Ovary (tissue), 7 donors: ENCODE measurements at regions not wholly inside any gene's neighbourhood (a gene's known extent, or its start where the extent isn't known, plus 50 kb on each side); places are given as distances from the start of the nearest gene placed in this dataset.

ENCODE experiments used
- DNase-seq, 5 donors: peaks; one replicate each; pipeline ENCODE4 v3.0.0-alpha.2; 2019 to 2020
- H3K27ac ChIP-seq, 2 donors: fragments of 200-600 bp; one replicate each; pipeline versions ENCODE4 v1.5.1 to v1.8.0; 2019 to 2022
- H3K27me3 ChIP-seq: fragments of 200-600 bp; one replicate; pipeline ENCODE4 v1.8.0; 2022
- H3K36me3 ChIP-seq: fragments of 200-600 bp; sonication (generic); one replicate; pipeline ENCODE4 v1.5.1; 2019
- H3K4me1 ChIP-seq: one replicate; pipeline ENCODE4 v1.8.1; 2013; ENCODE audit warnings: mild to moderate bottlenecking, moderate library complexity; ENCODE audit not compliant: insufficient read depth
- H3K4me3 ChIP-seq: fragments of 200-600 bp; sonication (generic); one replicate; pipeline ENCODE4 v1.5.1; 2017
- H3K9me3 ChIP-seq, 2 donors: fragments of 200-600 bp in 1 of 2; sonication (generic) in 1 of 2; one replicate each; pipeline versions ENCODE4 v1.5.1 to v1.8.1; 2013 to 2019; ENCODE audit warnings: mild to moderate bottlenecking in 1 of 2, moderate library complexity in 1 of 2
- CTCF ChIP-seq, 3 donors: fragments of 450-650 bp in 2 of 3; fragments of 200-600 bp in 1 of 3; IDR thresholded peaks; one replicate each; pipeline versions ENCODE4 v1.5.1 to v1.8.0; 2016 to 2022; ENCODE audit warnings: antibody characterized with exemption in 3 of 3, mild to moderate bottlenecking in 1 of 3
- EP300 ChIP-seq: sonication (generic); formaldehyde crosslinking; IDR thresholded peaks from one replicate; pipeline ENCODE4 v1.6.1; 2017; ENCODE audit warnings: antibody characterized with exemption
- POLR2A ChIP-seq: fragments of 450-650 bp; IDR thresholded peaks from one replicate; pipeline ENCODE4 v1.6.1; 2017; ENCODE audit warnings: antibody characterized with exemption, mild to moderate bottlenecking, moderate library complexity
- WGBS, 3 donors: extraction: QIAGEN DNeasy Blood & Tissue Kit in 1 of 3; methylation state at CpG; one replicate each; pipeline versions ENCODE4 v1.1.5 to v1.1.7; 2013 to 2017; 5-methylcytosine and 5-hydroxymethylcytosine counted together
- intact Hi-C, 4 donors: fragments of 100-400 bp; cut with DNase I; formaldehyde crosslinking; loops; one replicate each; pipeline versions ENCODE4 v1.11.0 to v1.15.1; 2022 to 2023
- donor health status: DM: no; HTN: no; CAD: no; lungs with moderate emphysema.
- donor health status: DM: no; HTN: no; CAD: no.
- donor health status: Bipolar disorder and iron deficiency.
- donor health status: DM: no; HTN: no; CAD: no.
- donor health status: DM: yes; HTN: yes; CAD: no.

DNA sequence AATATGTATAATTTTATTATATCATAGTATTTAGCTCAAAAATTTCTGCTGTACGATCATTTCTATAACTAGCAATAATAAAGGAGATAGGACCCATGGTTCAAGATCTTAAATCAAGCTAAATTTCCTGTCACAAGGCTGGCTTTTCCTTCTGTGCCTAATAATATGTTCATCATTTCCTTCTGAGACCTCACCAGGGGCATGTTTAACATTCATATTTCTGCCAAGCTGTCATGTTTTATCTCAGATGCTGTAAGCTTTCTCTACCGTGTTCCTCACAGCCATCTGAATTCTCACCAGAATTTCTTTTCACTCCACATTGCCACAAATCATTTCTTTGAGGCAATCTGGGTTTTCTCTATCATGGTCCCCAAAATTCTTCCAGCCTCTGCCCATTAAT, 482.3 kb upstream of the SGCG start:
- Histone ChIP-seq H3K9me3 (no peaks in the 10 kb centered on the region), H3K4me3 (no peak overlapping the region), H3K27me3 (no peaks in the 10 kb centered on the region), H3K27ac (no peak overlapping the region), H3K36me3 (no peaks in the 10 kb centered on the region), H3K4me1 (no peaks in the 10 kb centered on the region)
- TF ChIP-seq CTCF (IDR thresholded peaks at IDR 0.05) (no peak), EP300 (no peak), POLR2A (no peak)
- 18 to 20% (median 19%) methylated on average over 2 of the region's 2 CpGs for WGBS, 3 donors
- intact Hi-C loops: no loop called here
- DNase-seq: no peak

DNA sequence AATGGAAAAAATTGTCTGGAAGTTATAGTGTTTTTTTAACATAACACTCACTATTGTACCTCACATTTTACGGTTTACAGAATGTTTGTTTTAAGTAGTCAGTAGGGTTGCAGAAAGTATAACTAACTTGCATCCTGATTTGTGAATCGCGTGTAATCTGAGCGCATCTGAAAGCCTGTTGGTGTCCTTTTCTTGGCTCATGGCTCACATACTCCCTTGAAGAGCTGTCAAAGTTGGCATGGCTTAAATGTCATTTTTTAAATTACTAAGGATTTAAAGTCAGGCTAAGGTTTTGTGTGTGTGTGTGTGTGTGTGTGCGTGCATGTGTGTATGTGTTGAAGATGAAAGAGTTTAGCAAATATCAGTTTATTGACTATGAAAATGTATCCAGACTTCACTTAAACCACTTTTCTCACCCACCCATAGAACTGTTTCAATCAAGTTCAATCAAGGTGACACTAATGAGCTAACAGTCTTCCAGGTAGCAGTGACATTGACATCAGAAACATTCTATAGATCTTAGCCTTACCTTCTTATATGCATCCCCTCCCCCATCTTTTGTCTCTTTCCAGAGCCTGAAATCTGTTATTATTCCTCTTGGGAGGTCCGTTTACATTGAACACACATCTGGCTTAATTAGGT, 480.4 kb upstream of the SGCG start:
- no peaks in the 10 kb centered on the region for H3K9me3 ChIP-seq
- no peak overlapping the region for H3K27ac ChIP-seq
- no peaks in the 10 kb centered on the region for H3K36me3 ChIP-seq
- TF ChIP-seq EP300: no peak
- TF ChIP-seq CTCF (IDR thresholded peaks at IDR 0.05): no peak
- no peak for TF ChIP-seq POLR2A
- no peak overlapping the region for H3K4me3 ChIP-seq
- H3K4me1 ChIP-seq: no peaks in the 10 kb centered on the region
- WGBS, 3 donors: 78 to 83% (median 79%) methylated on average over 6 of the region's 6 CpGs
- no peak for DNase-seq
- intact Hi-C loops: no loop called here
- H3K27me3 ChIP-seq: no peaks in the 10 kb centered on the region

DNA sequence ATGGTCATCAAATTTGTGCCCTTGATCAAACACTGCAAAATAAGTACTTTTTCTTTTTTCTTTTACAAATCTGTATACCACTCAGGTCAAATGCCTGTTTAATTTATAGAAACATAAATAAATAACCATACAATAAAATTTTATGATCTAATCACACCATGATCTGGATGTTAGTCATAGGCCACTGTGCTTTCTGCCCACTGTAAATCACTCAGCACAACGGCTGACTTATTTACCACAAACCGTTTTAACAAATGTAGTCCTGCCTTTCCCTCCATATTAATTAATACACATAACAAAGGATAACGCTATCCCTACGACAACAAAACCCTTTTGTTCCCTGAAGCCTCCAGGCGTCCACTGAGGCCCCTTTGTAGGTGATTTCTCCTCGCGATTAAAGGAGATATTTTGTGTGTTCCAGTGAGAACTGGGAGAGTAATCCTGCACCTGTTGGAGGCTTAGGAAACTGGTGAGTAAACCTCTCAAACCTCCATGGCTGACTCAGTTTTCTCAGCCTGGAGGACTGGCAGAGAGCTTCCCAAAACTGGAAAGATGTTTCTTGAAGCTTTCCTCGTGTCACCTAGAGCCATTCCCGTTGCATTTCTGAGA, 477.1 kb upstream of the SGCG start:
- Histone ChIP-seq H3K36me3 (no peaks in the 10 kb centered on the region), H3K27me3 (no peaks in the 10 kb centered on the region), H3K4me3 (no peak overlapping the region), H3K4me1 (no peaks in the 10 kb centered on the region), H3K9me3 (no peaks in the 10 kb centered on the region), H3K27ac (no peak overlapping the region)
- TF ChIP-seq POLR2A: no peak
- no peak for TF ChIP-seq EP300
- no peak for TF ChIP-seq CTCF (IDR thresholded peaks at IDR 0.05)
- intact Hi-C loops: loop anchor here in 1 of 4 donors (2.0 kb wide), 1 partner anchor 13 kb away; no protein-coding TSS in a partner anchor
- WGBS, 3 donors: 79 to 86% (median 82%) methylated on average over 9 of the region's 9 CpGs
- no peak for DNase-seq

- H3K27ac ChIP-seq: no peak overlapping the region
- intact Hi-C loops: no loop called here
- H3K27me3 ChIP-seq: no peaks in the 10 kb centered on the region
- TF ChIP-seq POLR2A (no peak), CTCF (IDR thresholded peaks at IDR 0.05) (no peak), EP300 (no peak)
- no peak for DNase-seq
- H3K4me3 ChIP-seq: no peak overlapping the region
- H3K9me3 ChIP-seq: no peaks in the 10 kb centered on the region
- H3K4me1 ChIP-seq: no peaks in the 10 kb centered on the region
- H3K36me3 ChIP-seq: no peaks in the 10 kb centered on the region
- 88 to 94% (median 91%) methylated on average over 5 of the region's 5 CpGs for WGBS, 3 donors
These were observed 472.8 kb upstream of the SGCG start for GRCh38 chr13:22707946-22708345.
